ENCODE measurements at regions not wholly inside any gene's neighbourhood (a gene's known extent, or its start where the extent isn't known, plus 50 kb on each side); places are given as distances from the start of the nearest gene placed in this dataset.

DNA sequence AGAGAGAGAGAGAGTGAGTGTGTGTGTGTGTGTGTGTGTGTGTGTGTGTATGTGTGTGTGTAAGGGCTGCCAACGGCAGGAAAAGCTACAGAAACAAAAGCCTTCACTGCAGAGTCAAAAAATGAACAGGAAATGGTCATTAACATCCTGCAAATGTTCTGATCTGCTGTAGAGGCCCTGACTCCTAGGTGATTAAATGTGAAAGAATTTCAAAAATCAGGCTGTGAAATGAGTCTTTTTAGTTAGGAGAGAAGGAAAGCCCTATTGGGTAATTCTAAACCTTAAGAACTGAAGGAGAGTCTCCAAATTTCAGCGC, 166.5 kb upstream of the MYLIP start:
- TF ChIP-seq, protein P1, sequence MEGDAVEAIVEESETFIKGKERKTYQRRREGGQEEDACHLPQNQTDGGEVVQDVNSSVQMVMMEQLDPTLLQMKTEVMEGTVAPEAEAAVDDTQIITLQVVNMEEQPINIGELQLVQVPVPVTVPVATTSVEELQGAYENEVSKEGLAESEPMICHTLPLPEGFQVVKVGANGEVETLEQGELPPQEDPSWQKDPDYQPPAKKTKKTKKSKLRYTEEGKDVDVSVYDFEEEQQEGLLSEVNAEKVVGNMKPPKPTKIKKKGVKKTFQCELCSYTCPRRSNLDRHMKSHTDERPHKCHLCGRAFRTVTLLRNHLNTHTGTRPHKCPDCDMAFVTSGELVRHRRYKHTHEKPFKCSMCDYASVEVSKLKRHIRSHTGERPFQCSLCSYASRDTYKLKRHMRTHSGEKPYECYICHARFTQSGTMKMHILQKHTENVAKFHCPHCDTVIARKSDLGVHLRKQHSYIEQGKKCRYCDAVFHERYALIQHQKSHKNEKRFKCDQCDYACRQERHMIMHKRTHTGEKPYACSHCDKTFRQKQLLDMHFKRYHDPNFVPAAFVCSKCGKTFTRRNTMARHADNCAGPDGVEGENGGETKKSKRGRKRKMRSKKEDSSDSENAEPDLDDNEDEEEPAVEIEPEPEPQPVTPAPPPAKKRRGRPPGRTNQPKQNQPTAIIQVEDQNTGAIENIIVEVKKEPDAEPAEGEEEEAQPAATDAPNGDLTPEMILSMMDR (IDR thresholded peaks at IDR 0.05): no peak
- TF ChIP-seq POLR2A (IDR thresholded peaks at IDR 0.05) (no peak), EP300 (IDR thresholded peaks at IDR 0.05) (no peak)

Measured in ovary (tissue), 3 donors.